IMR-90 (cell line): ENCODE measurements at regions not wholly inside any gene's neighbourhood (a gene's known extent, or its start where the extent isn't known, plus 50 kb on each side); places are given as distances from the start of the nearest gene placed in this dataset.
A peak's percentile ranks its signal among the peaks of the same experiment; 100 is the strongest.

Experiments used
- ATAC-seq: fragments of 200-7000 bp; cut with Tn5 transposase; 2 replicates; pipeline ENCODE4 v1.9.1; 2020; ENCODE audit warnings: low read depth, mild to moderate bottlenecking, moderate library complexity
- BruUV-seq: library from RNA; stranded (reverse); fragments of 400-500 nt; replicated peaks from 2 replicates; lab custom pipeline; 2021; lab: Mats Ljungman, UMichigan
- CTCF ChIA-PET: fragments of 300-600 bp; formaldehyde crosslinking; extraction: SDS; loops from one replicate; lab custom pipeline; 2021; ENCODE audit warnings: antibody characterized with exemption; lab: Yijun Ruan, JAX
- POLR2A ChIA-PET: fragments of 300-600 bp; sonication (Branson Sonifier 250); formaldehyde crosslinking; loops from one replicate; lab custom pipeline; 2022; ENCODE audit warnings: antibody characterized with exemption; ENCODE audit not compliant: unreplicated experiment; lab: Charles Lee
- DNase-seq: peaks from one replicate; pipeline ENCODE4 v3.0.0; 2013
- H2AFZ ChIP-seq: replicated peaks from 2 replicates; pipeline ENCODE3; 2013; ENCODE audit warnings: low read length, mild to moderate bottlenecking; ENCODE audit not compliant: poor library complexity
- H2AK5ac ChIP-seq: 2 replicates; pipeline ENCODE4 v1.6.1; 2013; ENCODE audit warnings: low read depth, low read length, inconsistent platforms
- H2AK9ac ChIP-seq: replicated peaks from 2 replicates; pipeline ENCODE3; 2013; ENCODE audit warnings: mild to moderate bottlenecking, low read depth, low read length, moderate library complexity; ENCODE audit not compliant: poor library complexity
- H2BK120ac ChIP-seq: 2 replicates; pipeline ENCODE4 v1.6.1; 2013; ENCODE audit warnings: low read depth, low read length, inconsistent platforms
- H2BK15ac ChIP-seq: 3 replicates; pipeline ENCODE4 v1.6.1; 2013; ENCODE audit warnings: low read depth, low read length, inconsistent platforms
- H2BK20ac ChIP-seq: 2 replicates; pipeline ENCODE4 v1.6.1; 2013; ENCODE audit warnings: low read depth, mild to moderate bottlenecking, inconsistent platforms, low read length, moderate library complexity
- H2BK5ac ChIP-seq: 2 replicates; pipeline ENCODE4 v1.6.1; 2013; ENCODE audit warnings: mild to moderate bottlenecking, low read depth, low read length, inconsistent platforms; ENCODE audit not compliant: poor library complexity, severe bottlenecking
- H3K14ac ChIP-seq: replicated peaks from 2 replicates; pipeline ENCODE4 v1.6.1; 2013; ENCODE audit warnings: low read depth, low read length, inconsistent platforms
- H3K18ac ChIP-seq: 2 replicates; pipeline ENCODE4 v1.6.1; 2013; ENCODE audit warnings: low read depth, low read length, control low read depth
- H3K23ac ChIP-seq: 2 replicates; pipeline ENCODE4 v1.6.1; 2013; ENCODE audit warnings: low read depth, low read length, inconsistent platforms
- H3K27ac ChIP-seq: 2 replicates; pipeline ENCODE4 v1.5.1; 2013; ENCODE audit warnings: mild to moderate bottlenecking, control low read depth, low read length; ENCODE audit not compliant: insufficient read depth
- H3K27me3 ChIP-seq: 2 replicates; pipeline ENCODE4 v1.6.1; 2013; ENCODE audit warnings: low read length; ENCODE audit not compliant: control insufficient read depth, insufficient read depth
- H3K36me3 ChIP-seq: 2 replicates; pipeline ENCODE4 v1.6.1; 2013; ENCODE audit warnings: low read length, mixed read lengths; ENCODE audit not compliant: control insufficient read depth, insufficient read depth
- H3K4ac ChIP-seq: 2 replicates; pipeline ENCODE4 v1.6.1; 2013; ENCODE audit warnings: low read depth, low read length, inconsistent platforms
- H3K4me1 ChIP-seq: 2 replicates; pipeline ENCODE4 v1.6.1; 2013; ENCODE audit warnings: low read length, mixed read lengths; ENCODE audit not compliant: control insufficient read depth, insufficient read depth
- H3K4me2 ChIP-seq: 2 replicates; pipeline ENCODE4 v1.6.1; 2013; ENCODE audit warnings: low read depth, mild to moderate bottlenecking, control low read depth, low read length, moderate library complexity
- H3K4me3 ChIP-seq: 2 replicates; pipeline ENCODE4 v1.5.1; 2013; ENCODE audit warnings: low read depth, mild to moderate bottlenecking, control low read depth, low read length, moderate library complexity; ENCODE audit not compliant: insufficient read depth
- H3K56ac ChIP-seq: 2 replicates; pipeline ENCODE4 v1.6.1; 2013; ENCODE audit warnings: low read length, inconsistent platforms; ENCODE audit not compliant: insufficient read depth; ENCODE audit errors: extremely low read depth
- H3K79me1 ChIP-seq, 2 experiments: 2 replicates each; pipeline ENCODE4 v1.6.1; 2013; ENCODE audit warnings: low read length in 2 of 2, inconsistent platforms in 1 of 2, low read depth in 1 of 2
- H3K9ac ChIP-seq: 2 replicates; pipeline ENCODE4 v1.6.1; 2013; ENCODE audit warnings: low read depth, low read length, control low read depth
- H3K9me1 ChIP-seq: 2 replicates; pipeline ENCODE4 v1.6.1; 2013; ENCODE audit warnings: low read length, inconsistent platforms; ENCODE audit not compliant: insufficient read depth
- H3K9me3 ChIP-seq: 2 replicates; pipeline ENCODE4 v1.6.1; 2013; ENCODE audit warnings: low read length; ENCODE audit not compliant: control insufficient read depth, insufficient read depth
- H4K20me1 ChIP-seq: 2 replicates; pipeline ENCODE4 v1.6.1; 2013; ENCODE audit warnings: low read length, inconsistent platforms; ENCODE audit not compliant: insufficient read depth
- H4K5ac ChIP-seq: 2 replicates; pipeline ENCODE4 v1.6.1; 2013; ENCODE audit warnings: mild to moderate bottlenecking, low read depth, low read length, control low read depth
- H4K8ac ChIP-seq, 2 experiments: 2 replicates each; pipeline ENCODE4 v1.6.1; 2013; ENCODE audit warnings: low read depth in 2 of 2, low read length in 2 of 2, control low read depth in 1 of 2, inconsistent platforms in 1 of 2
- H4K91ac ChIP-seq: 2 replicates; pipeline ENCODE4 v1.6.1; 2013; ENCODE audit warnings: low read depth, low read length, inconsistent platforms; ENCODE audit not compliant: insufficient read depth
- ELK1 ChIP-seq: fragments of 150-350 bp; IDR thresholded peaks from 2 replicates; pipeline ENCODE4 v1.6.1; 2016; ENCODE audit warnings: low read depth, mild to moderate bottlenecking, low read length, moderate library complexity, borderline replicate concordance
- RCOR1 ChIP-seq: IDR thresholded peaks from 2 replicates; pipeline ENCODE4 v1.6.1; 2012; ENCODE audit warnings: mild to moderate bottlenecking, low read length, improper control_type of control experiment; ENCODE audit not compliant: insufficient replicate concordance
- WGBS, 2 experiments: methylation state at CpG; one replicate each; pipeline versions ENCODE4 v1.1.5 to v1.1.7; 2013; ENCODE audit warnings: missing lambda C conversion rate in 2 of 2; ENCODE audit not compliant: insufficient read length in 1 of 2; ENCODE audit errors: extremely low coverage in 2 of 2; 5-methylcytosine and 5-hydroxymethylcytosine counted together
- dilution Hi-C: fragments of 300-500 bp; cut with HindIII; formaldehyde crosslinking; loops from one replicate; pipeline ENCODE4 v1.14.3; 2018; ENCODE audit warnings: low sequenced_read_pairs; ENCODE audit not compliant: unreplicated experiment
- in situ Hi-C: fragments of 300-500 bp; cut with MboI; formaldehyde crosslinking; loops from 3 replicates; pipeline ENCODE4 v1.14.3; 2019; ENCODE audit warnings: low sequenced_read_pairs, inconsistent platforms, mixed read lengths
- intact Hi-C: fragments of 100-400 bp; cut with micrococcal nuclease; formaldehyde crosslinking; loops from 2 replicates; pipeline ENCODE4 v1.10.0; 2022

GRCh38 chr5:10860645-10861422 lies 99.8 kb upstream of the DAP start:
- no peak overlapping the region for H3K9ac ChIP-seq
- H3K18ac ChIP-seq: peak overlapping the region; percentile 33; the same call in 1 of the 2 replicates
- peak overlapping the region; percentile 42; the same call in 1 of the 2 replicates for H4K91ac ChIP-seq
- in situ Hi-C loops: no loop called here
- WGBS, 2 experiments: no CpG with 5 or more reads among the region's 4 CpGs
- H2AFZ ChIP-seq: peak overlapping the region; percentile 79
- H3K4me1 ChIP-seq: peaks cover 16% of the 10 kb centered on the region
- peak overlapping the region; percentile 17; the same call in 1 of the 2 replicates for H3K27ac ChIP-seq
- TF ChIP-seq RCOR1 (peak; percentile 54), ELK1 (no peak)
- H2BK20ac ChIP-seq: peak overlapping the region; percentile 48
- no peak overlapping the region; the same call in 1 of the 2 replicates for H3K4me2 ChIP-seq
- POLR2A ChIA-PET: no interaction called here
- peak overlapping the region in 1 of 2 experiments; percentile 72; a peak in 2 of 4 replicates for H4K8ac ChIP-seq
- no peaks in the 10 kb centered on the region for H4K20me1 ChIP-seq
- dilution Hi-C loops: no loop called here
- no peak overlapping the region for H3K4me3 ChIP-seq
- H3K56ac ChIP-seq: no peak overlapping the region
- H2BK15ac ChIP-seq: peak overlapping the region; percentile 66; the same call in 1 of the 3 replicates
- H2AK9ac ChIP-seq: no peak overlapping the region
- peaks cover 24% of the 10 kb centered on the region for H3K9me1 ChIP-seq
- no peaks in the 10 kb centered on the region for H3K79me1 ChIP-seq
- no peaks in the 10 kb centered on the region for H3K36me3 ChIP-seq
- peak overlapping the region; percentile 46 for H2BK5ac ChIP-seq
- H3K14ac ChIP-seq: peak overlapping the region; percentile 22; the same call in 1 of the 2 replicates
- BruUV-seq: no TSS peak
- H4K5ac ChIP-seq: no peak overlapping the region
- ATAC-seq (peak; percentile 27), DNase-seq (peak; percentile 84)
- peak overlapping the region; percentile 17; the same call in 1 of the 2 replicates for H3K23ac ChIP-seq
- intact Hi-C loops: loop anchor here (5.0 to 10.0 kb wide), 4 partner anchors 41 to 201 kb away; no protein-coding TSS in a partner anchor
- H3K27me3 ChIP-seq: no peaks in the 10 kb centered on the region
- H3K4ac ChIP-seq: peak overlapping the region; percentile 74
- CTCF ChIA-PET: interaction anchor here (0.9 kb wide), 1 partner anchor 29 kb away, joined by 3 read pairs; no protein-coding TSS in a partner anchor
- H2BK120ac ChIP-seq: peak overlapping the region; percentile 68
- H2AK5ac ChIP-seq: peak overlapping the region; percentile 50; the same call in 1 of the 2 replicates
- H3K9me3 ChIP-seq: no peaks in the 10 kb centered on the region; the same call in none of the 2 replicates
